SK-N-SH (cell line): ENCODE measurements at regions not wholly inside any gene's neighbourhood (a gene's known extent, or its start where the extent isn't known, plus 50 kb on each side); places are given as distances from the start of the nearest gene placed in this dataset.

Experiments
- CTCF ChIA-PET: fragments of 300-600, 350-600 bp; formaldehyde crosslinking; extraction: SDS; loops from one replicate; lab custom pipeline; 2021; lab: Yijun Ruan, JAX
- POLR2A ChIA-PET: fragments of 350-600 bp; sonication (Branson Sonifier 250); formaldehyde crosslinking; extraction: SDS; loops from one replicate; lab custom pipeline; 2020; ENCODE audit warnings: antibody characterized with exemption, inconsistent platforms; lab: Yijun Ruan, JAX
- DNase-seq: peaks from one replicate; pipeline ENCODE4 v3.0.0; 2012
- H2AFZ ChIP-seq: fragments of 200-600 bp; sonication (generic); 2 replicates; pipeline ENCODE4 v1.8.1; 2016; ENCODE audit warnings: antibody characterized with exemption, mild to moderate bottlenecking, low read depth
- H3F3A ChIP-seq: fragments of 200-600 bp; sonication (generic); replicated peaks from 2 replicates; pipeline ENCODE3; 2016; ENCODE audit warnings: antibody characterized with exemption, mild to moderate bottlenecking; ENCODE audit not compliant: insufficient read depth
- H3K27ac ChIP-seq, 2 experiments: fragments of 200-500 bp in 1 of 2; fragments of 200-600 bp in 1 of 2; sonication (Bioruptor generic) in 1 of 2; sonication (generic), shearing (Covaris generic) in 1 of 2; 2 replicates each; pipeline versions ENCODE4 v1.5.1 to v1.6.1; 2014 to 2016; ENCODE audit warnings: low read depth in 2 of 2, inconsistent platforms in 1 of 2, low read length in 1 of 2, mild to moderate bottlenecking in 1 of 2, mixed read lengths in 1 of 2
- H3K27me3 ChIP-seq: fragments of 200-600 bp; sonication (generic), shearing (Covaris generic); 2 replicates; pipeline ENCODE4 v1.6.1; 2016; ENCODE audit warnings: mixed run types; ENCODE audit not compliant: insufficient read depth
- H3K36me3 ChIP-seq, 2 experiments: fragments of 200-500 bp in 1 of 2; fragments of 200-600 bp in 1 of 2; sonication (Bioruptor generic) in 1 of 2; sonication (generic) in 1 of 2; replicated peaks in 1 of 2; 2 replicates each; pipeline versions ENCODE3 to v1.5.1; 2014 to 2016; ENCODE audit warnings: low read length in 1 of 2, mild to moderate bottlenecking in 1 of 2; ENCODE audit not compliant: insufficient read depth in 2 of 2, control insufficient read depth in 1 of 2
- H3K4me1 ChIP-seq, 2 experiments: fragments of 200-500 bp in 1 of 2; fragments of 200-600 bp in 1 of 2; sonication (Bioruptor generic) in 1 of 2; sonication (generic), shearing (Covaris generic) in 1 of 2; 2 replicates each; pipeline versions ENCODE4 v1.5.1 to v1.6.1; 2014 to 2016; ENCODE audit warnings: low read depth in 1 of 2, low read length in 1 of 2, mixed run types in 1 of 2; ENCODE audit not compliant: insufficient read depth in 2 of 2, control insufficient read depth in 1 of 2
- H3K4me2 ChIP-seq: fragments of 200-600 bp; sonication (generic), shearing (Covaris generic); 2 replicates; pipeline ENCODE4 v1.6.1; 2017; ENCODE audit warnings: mixed run types
- H3K4me3 ChIP-seq, 2 experiments: fragments of 200-500 bp in 1 of 2; fragments of 200-600 bp in 1 of 2; sonication (Bioruptor generic) in 1 of 2; sonication (generic), shearing (Covaris generic) in 1 of 2; 2 replicates each; pipeline versions ENCODE4 v1.5.1 to v1.8.1; 2014 to 2016; ENCODE audit warnings: low read depth in 2 of 2, inconsistent platforms in 1 of 2, low read length in 1 of 2, mild to moderate bottlenecking in 1 of 2, mixed read lengths in 1 of 2, moderate library complexity in 1 of 2
- H3K79me2 ChIP-seq: fragments of 200-600 bp; sonication (generic); 2 replicates; pipeline ENCODE4 v1.8.1; 2017; ENCODE audit warnings: mild to moderate bottlenecking; ENCODE audit not compliant: insufficient read depth
- H3K9ac ChIP-seq: fragments of 200-600 bp; sonication (generic); 2 replicates; pipeline ENCODE4 v1.6.1; 2017; ENCODE audit warnings: mixed run types
- H3K9me2 ChIP-seq: fragments of 200-600 bp; sonication (generic); 2 replicates; pipeline ENCODE4 v1.6.1; 2017; ENCODE audit warnings: mixed run types
- H3K9me3 ChIP-seq: fragments of 200-600 bp; sonication (generic); 2 replicates; pipeline ENCODE4 v1.6.1; 2017; ENCODE audit warnings: mixed run types, mild to moderate bottlenecking, moderate library complexity
- H4K20me1 ChIP-seq: fragments of 200-600 bp; sonication (generic); 2 replicates; pipeline ENCODE4 v1.6.1; 2017; ENCODE audit warnings: mild to moderate bottlenecking, mixed run types; ENCODE audit not compliant: insufficient read depth
- CHD2 ChIP-seq: fragments of 150-350 bp; IDR thresholded peaks from 2 replicates; pipeline ENCODE4 v1.6.1; 2018; ENCODE audit warnings: low read length; ENCODE audit not compliant: partially characterized antibody
- ELF1 ChIP-seq: IDR thresholded peaks from 2 replicates; pipeline ENCODE4 v1.4.0; 2012
- FOSL2 ChIP-seq: IDR thresholded peaks from 2 replicates; pipeline ENCODE4 v1.4.0; 2012; ENCODE audit warnings: low read depth, mild to moderate bottlenecking, moderate library complexity, borderline replicate concordance
- GABPA ChIP-seq: IDR thresholded peaks from 2 replicates; pipeline ENCODE4 v1.4.0; 2012; ENCODE audit warnings: low read depth, mild to moderate bottlenecking
- JUND ChIP-seq: IDR thresholded peaks from 2 replicates; pipeline ENCODE4 v1.4.0; 2012
- MEF2A ChIP-seq: IDR thresholded peaks from 2 replicates; pipeline ENCODE4 v1.4.0; 2012; ENCODE audit warnings: low read depth, borderline replicate concordance
- MXI1 ChIP-seq: IDR thresholded peaks from 2 replicates; pipeline ENCODE4 v1.6.1; 2012; ENCODE audit warnings: mild to moderate bottlenecking, low read depth, low read length, improper control_type of control experiment
- POLR2AphosphoS5 ChIP-seq: IDR thresholded peaks from 2 replicates; pipeline ENCODE4 v1.6.1; 2012; ENCODE audit warnings: low read depth, low read length
- RAD21 ChIP-seq: IDR thresholded peaks from 2 replicates; pipeline ENCODE4 v1.6.1; 2012; ENCODE audit warnings: mild to moderate bottlenecking, low read length
- REST ChIP-seq: IDR thresholded peaks from 2 replicates; pipeline ENCODE4 v1.6.1; 2012; ENCODE audit warnings: mild to moderate bottlenecking, low read depth, low read length, moderate library complexity
- RFX5 ChIP-seq: IDR thresholded peaks from 2 replicates; pipeline ENCODE4 v1.6.1; 2012; ENCODE audit warnings: mild to moderate bottlenecking, improper control_type of control experiment, low read length
- SMC3 ChIP-seq: IDR thresholded peaks from 2 replicates; pipeline ENCODE4 v1.6.1; 2012; ENCODE audit warnings: low read depth, low read length, improper control_type of control experiment
- TCF12 ChIP-seq: IDR thresholded peaks from 2 replicates; pipeline ENCODE4 v1.4.0; 2012
- WGBS: methylation state at CpG from one replicate; pipeline ENCODE4 v1.1.6; 2017; ENCODE audit warnings: low lambda C conversion rate; 5-methylcytosine and 5-hydroxymethylcytosine counted together
- TF ChIP-seq, protein P1 (sequence below): IDR thresholded peaks from 2 replicates; pipeline ENCODE4 v1.4.0; 2012; ENCODE audit warnings: low read depth, borderline replicate concordance

- ChIA-PET CTCF (no interaction called here), POLR2A (no interaction called here)
- no peaks in the 10 kb centered on the region; the same call in 1 of the 2 replicates for H3K27me3 ChIP-seq
- 76% methylated on average over 4 of the region's 4 CpGs for WGBS
- no peaks in the 10 kb centered on the region for H3K79me2 ChIP-seq
- no peak overlapping the region for H3K27ac ChIP-seq
- no peak for DNase-seq
- no peaks in the 10 kb centered on the region for H3K4me1 ChIP-seq
- H3K9me2 ChIP-seq, result no peaks in the 10 kb centered on the region
- H3F3A ChIP-seq, result no peaks in the 10 kb centered on the region
- H2AFZ ChIP-seq, result no peak overlapping the region
- TF ChIP-seq SMC3 (no peak), RAD21 (no peak), POLR2AphosphoS5 (no peak), MEF2A (no peak), MXI1 (no peak), FOSL2 (no peak), JUND (no peak), REST (no peak), RFX5 (no peak), CHD2 (no peak), TCF12 (no peak), ELF1 (no peak), GABPA (no peak)
- TF ChIP-seq, protein P1, sequence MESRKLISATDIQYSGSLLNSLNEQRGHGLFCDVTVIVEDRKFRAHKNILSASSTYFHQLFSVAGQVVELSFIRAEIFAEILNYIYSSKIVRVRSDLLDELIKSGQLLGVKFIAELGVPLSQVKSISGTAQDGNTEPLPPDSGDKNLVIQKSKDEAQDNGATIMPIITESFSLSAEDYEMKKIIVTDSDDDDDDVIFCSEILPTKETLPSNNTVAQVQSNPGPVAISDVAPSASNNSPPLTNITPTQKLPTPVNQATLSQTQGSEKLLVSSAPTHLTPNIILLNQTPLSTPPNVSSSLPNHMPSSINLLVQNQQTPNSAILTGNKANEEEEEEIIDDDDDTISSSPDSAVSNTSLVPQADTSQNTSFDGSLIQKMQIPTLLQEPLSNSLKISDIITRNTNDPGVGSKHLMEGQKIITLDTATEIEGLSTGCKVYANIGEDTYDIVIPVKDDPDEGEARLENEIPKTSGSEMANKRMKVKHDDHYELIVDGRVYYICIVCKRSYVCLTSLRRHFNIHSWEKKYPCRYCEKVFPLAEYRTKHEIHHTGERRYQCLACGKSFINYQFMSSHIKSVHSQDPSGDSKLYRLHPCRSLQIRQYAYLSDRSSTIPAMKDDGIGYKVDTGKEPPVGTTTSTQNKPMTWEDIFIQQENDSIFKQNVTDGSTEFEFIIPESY, result no peak
- H3K4me2 ChIP-seq, result no peak overlapping the region
- no peak overlapping the region for H3K4me3 ChIP-seq
- no peaks in the 10 kb centered on the region for H3K9me3 ChIP-seq
- no peak overlapping the region for H3K9ac ChIP-seq
- no peaks in the 10 kb centered on the region for H4K20me1 ChIP-seq
- H3K36me3 ChIP-seq, result no peaks in the 10 kb centered on the region
Observed at GRCh38 chr4:26269038-26269437, 51.8 kb upstream of the RBPJ start.
